Large intestine (tissue), 3 donors: ENCODE measurements at regions not wholly inside any gene's neighbourhood (a gene's known extent, or its start where the extent isn't known, plus 50 kb on each side); places are given as distances from the start of the nearest gene placed in this dataset.

Experiments used
- DNase-seq, 2 donors: peaks; one replicate each; pipeline versions ENCODE4 v3.0.0 to v3.0.0-alpha.2; 2013
- H3K27ac ChIP-seq: one replicate; pipeline ENCODE4 v1.5.1; 2013; ENCODE audit warnings: low read length
- H3K27me3 ChIP-seq: 2 replicates; pipeline ENCODE4 v1.6.1; 2013; ENCODE audit warnings: low read length; ENCODE audit not compliant: control insufficient read depth, insufficient read depth
- H3K36me3 ChIP-seq: 2 replicates; pipeline ENCODE4 v1.6.1; 2013; ENCODE audit warnings: low read length; ENCODE audit not compliant: control insufficient read depth, insufficient read depth
- H3K4me1 ChIP-seq: one replicate; pipeline ENCODE4 v1.6.1; 2013; ENCODE audit warnings: low read length; ENCODE audit not compliant: control insufficient read depth, insufficient read depth
- H3K4me3 ChIP-seq: one replicate; pipeline ENCODE4 v1.5.1; 2013; ENCODE audit warnings: low read length
- H3K9me3 ChIP-seq: one replicate; pipeline ENCODE4 v1.6.1; 2013; ENCODE audit warnings: mild to moderate bottlenecking, low read depth, low read length, moderate library complexity; ENCODE audit not compliant: control insufficient read depth
- WGBS: methylation state at CpG from one replicate; pipeline ENCODE4 v1.1.5; 2013; ENCODE audit warnings: low lambda C conversion rate; ENCODE audit not compliant: insufficient coverage; 5-methylcytosine and 5-hydroxymethylcytosine counted together

- Histone ChIP-seq H3K36me3 (no peaks in the 10 kb centered on the region), H3K27me3 (no peaks in the 10 kb centered on the region), H3K4me1 (peaks cover 4% of the 10 kb centered on the region), H3K27ac (no peak overlapping the region), H3K9me3 (no peaks in the 10 kb centered on the region), H3K4me3 (no peak overlapping the region)
- WGBS: 100% methylated on average over 1 of the region's 3 CpGs
- DNase-seq: no peak
Observed at GRCh38 chr4:104393655-104394324, 100.9 kb downstream of the CXXC4 start.

GRCh38 chr4:104385713-104386112, 109.0 kb downstream of the CXXC4 start:
- no peak overlapping the region for H3K27ac ChIP-seq
- H3K4me3 ChIP-seq: no peak overlapping the region
- H3K36me3 ChIP-seq: no peaks in the 10 kb centered on the region
- no peaks in the 10 kb centered on the region for H3K27me3 ChIP-seq
- no peaks in the 10 kb centered on the region for H3K4me1 ChIP-seq
- 100% methylated on average over 1 of the region's 1 CpG for WGBS
- DNase-seq: no peak
- H3K9me3 ChIP-seq: no peaks in the 10 kb centered on the region

- H3K36me3 ChIP-seq: no peaks in the 10 kb centered on the region
- H3K27ac ChIP-seq: no peak overlapping the region
- 100% methylated on average over 2 of the region's 5 CpGs for WGBS
- DNase-seq: no peak
- no peaks in the 10 kb centered on the region for H3K9me3 ChIP-seq
- no peaks in the 10 kb centered on the region for H3K27me3 ChIP-seq
- no peaks in the 10 kb centered on the region for H3K4me1 ChIP-seq
- H3K4me3 ChIP-seq: no peak overlapping the region
Observed at GRCh38 chr4:104382961-104383360, 111.7 kb downstream of the CXXC4 start.

- Histone ChIP-seq H3K4me3 (no peak overlapping the region), H3K27me3 (no peaks in the 10 kb centered on the region), H3K36me3 (no peaks in the 10 kb centered on the region), H3K4me1 (no peaks in the 10 kb centered on the region), H3K9me3 (no peaks in the 10 kb centered on the region), H3K27ac (no peak overlapping the region)
- DNase-seq: no peak
- 100% methylated on average over 1 of the region's 1 CpG for WGBS
Observed at GRCh38 chr4:104381729-104382128, 113.0 kb downstream of the CXXC4 start.

DNA sequence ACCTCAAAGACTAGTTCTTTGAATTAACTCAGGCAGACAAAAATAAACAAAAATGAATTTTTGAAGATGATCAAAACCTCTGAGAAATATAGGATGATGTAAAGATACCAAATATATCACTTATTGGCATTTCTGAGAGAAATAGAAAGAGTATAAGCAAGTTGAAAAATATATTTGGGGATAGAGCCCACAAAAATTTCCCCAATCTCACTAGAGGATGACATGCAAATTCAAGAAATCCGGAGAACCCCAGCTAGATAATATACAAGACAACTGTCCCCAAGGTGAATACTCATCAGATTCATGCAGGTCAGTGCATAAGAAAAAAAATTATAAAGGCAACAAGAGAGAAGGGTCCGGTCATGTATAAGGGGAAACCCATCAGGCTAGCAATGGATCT, 129.1 kb downstream of the CXXC4 start:
- no peaks in the 10 kb centered on the region for H3K27me3 ChIP-seq
- no peak overlapping the region for H3K4me3 ChIP-seq
- no peaks in the 10 kb centered on the region for H3K9me3 ChIP-seq
- DNase-seq: no peak
- no peaks in the 10 kb centered on the region for H3K36me3 ChIP-seq
- H3K4me1 ChIP-seq: no peaks in the 10 kb centered on the region
- H3K27ac ChIP-seq: no peak overlapping the region
- 85% methylated on average over 2 of the region's 2 CpGs for WGBS

GRCh38 chr4:104353481-104353880, 141.2 kb downstream of the CXXC4 start:
- Histone ChIP-seq H3K27ac (no peak overlapping the region), H3K9me3 (peaks cover 15% of the 10 kb centered on the region), H3K36me3 (no peaks in the 10 kb centered on the region), H3K27me3 (no peaks in the 10 kb centered on the region), H3K4me3 (no peak overlapping the region), H3K4me1 (no peaks in the 10 kb centered on the region)
- DNase-seq: no peak
- WGBS: no CpG with 5 or more reads among the region's 3 CpGs

DNA sequence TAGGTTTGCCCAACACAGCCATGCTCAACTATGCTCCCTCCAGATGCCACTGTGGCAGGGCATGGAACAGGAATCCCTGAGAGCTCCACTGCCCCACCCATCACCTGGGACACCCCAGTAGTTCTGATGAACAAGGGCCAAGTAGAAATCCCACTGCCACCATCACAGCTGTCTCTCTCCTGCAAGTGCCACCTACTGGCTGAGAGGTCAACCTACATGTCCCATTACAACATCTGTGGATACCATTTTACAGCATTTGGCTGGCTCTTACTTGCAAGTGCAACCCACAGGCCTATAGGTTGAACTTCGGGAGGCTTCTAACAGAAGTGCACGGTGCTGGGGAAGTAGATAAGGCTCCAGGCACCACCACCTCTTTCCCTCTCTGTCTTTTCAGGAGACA, 142.5 kb downstream of the CXXC4 start:
- WGBS: no CpG with 5 or more reads among the region's 2 CpGs
- no peaks in the 10 kb centered on the region for H3K36me3 ChIP-seq
- H3K27ac ChIP-seq: no peak overlapping the region
- H3K27me3 ChIP-seq: no peaks in the 10 kb centered on the region
- DNase-seq: no peak
- no peak overlapping the region for H3K4me3 ChIP-seq
- no peaks in the 10 kb centered on the region for H3K4me1 ChIP-seq
- peaks cover 13% of the 10 kb centered on the region for H3K9me3 ChIP-seq

- Histone ChIP-seq H3K27ac (no peak overlapping the region), H3K27me3 (no peaks in the 10 kb centered on the region), H3K4me3 (no peak overlapping the region), H3K4me1 (no peaks in the 10 kb centered on the region), H3K9me3 (peaks cover 11% of the 10 kb centered on the region), H3K36me3 (no peaks in the 10 kb centered on the region)
- no CpG with 5 or more reads among the region's 3 CpGs for whole genome bisulfite sequencing
- DNase-seq: no peak
Observed at GRCh38 chr4:104351706-104352105, 143.0 kb downstream of the CXXC4 start.

- Histone ChIP-seq H3K9me3 (peaks cover 8% of the 10 kb centered on the region), H3K27me3 (no peaks in the 10 kb centered on the region), H3K4me1 (no peaks in the 10 kb centered on the region), H3K4me3 (no peak overlapping the region), H3K27ac (no peak overlapping the region), H3K36me3 (no peaks in the 10 kb centered on the region)
- WGBS: no CpG with 5 or more reads among the region's 4 CpGs
- no peak for DNase-seq
Observed at GRCh38 chr4:104345598-104346242, 149.0 kb downstream of the CXXC4 start.

DNA sequence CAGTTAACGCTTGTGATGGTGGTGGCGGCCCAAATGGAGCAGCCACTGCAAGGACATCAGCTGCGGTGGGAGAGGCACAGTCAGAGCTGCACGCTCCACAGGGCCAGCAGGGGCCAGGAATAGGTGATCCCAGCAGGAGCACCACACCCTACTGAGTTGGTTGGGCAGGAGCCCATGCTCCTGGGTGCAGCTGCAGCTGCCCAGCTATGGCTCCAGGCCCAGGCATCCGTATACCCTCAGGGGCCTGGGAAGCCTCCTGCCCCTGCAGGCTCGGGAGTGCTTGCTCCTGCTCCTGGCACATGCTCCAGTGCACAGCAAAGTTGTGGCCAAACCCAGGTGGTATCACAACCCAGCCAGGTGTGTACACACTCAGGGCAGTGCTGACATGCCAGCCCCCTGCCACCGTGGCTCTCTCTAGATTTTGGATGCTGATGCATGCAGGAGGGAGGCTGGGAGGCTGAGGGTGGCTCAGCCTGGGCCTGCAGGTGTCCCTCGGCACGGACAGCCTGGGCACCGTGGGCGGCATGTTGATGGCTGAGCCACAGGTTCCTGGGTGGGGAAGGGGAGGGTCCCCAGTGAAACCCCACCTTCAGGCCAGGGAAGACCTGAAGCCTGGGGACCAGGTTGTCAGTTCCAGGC, 150.2 kb downstream of the CXXC4 start:
- Histone ChIP-seq H3K9me3 (peaks cover 8% of the 10 kb centered on the region), H3K4me1 (no peaks in the 10 kb centered on the region), H3K27ac (no peak overlapping the region), H3K36me3 (no peaks in the 10 kb centered on the region), H3K4me3 (no peak overlapping the region), H3K27me3 (no peaks in the 10 kb centered on the region)
- WGBS: 100% methylated on average over 1 of the region's 11 CpGs
- DNase-seq: no peak
